GM08714 (cell line): ENCODE measurements at regions not wholly inside any gene's neighbourhood (a gene's known extent, or its start where the extent isn't known, plus 50 kb on each side); places are given as distances from the start of the nearest gene placed in this dataset.

Experiments used
- H3K4me3 ChIP-seq: fragments of 200-500 bp; sonication (Bioruptor generic); 2 replicates; pipeline ENCODE4 v1.5.1; 2014; ENCODE audit warnings: mild to moderate bottlenecking, low read length, inconsistent platforms
- ZNF274 ChIP-seq: IDR thresholded peaks from 2 replicates; pipeline ENCODE4 v1.6.1; 2012; ENCODE audit warnings: mild to moderate bottlenecking, low read depth, low read length

DNA sequence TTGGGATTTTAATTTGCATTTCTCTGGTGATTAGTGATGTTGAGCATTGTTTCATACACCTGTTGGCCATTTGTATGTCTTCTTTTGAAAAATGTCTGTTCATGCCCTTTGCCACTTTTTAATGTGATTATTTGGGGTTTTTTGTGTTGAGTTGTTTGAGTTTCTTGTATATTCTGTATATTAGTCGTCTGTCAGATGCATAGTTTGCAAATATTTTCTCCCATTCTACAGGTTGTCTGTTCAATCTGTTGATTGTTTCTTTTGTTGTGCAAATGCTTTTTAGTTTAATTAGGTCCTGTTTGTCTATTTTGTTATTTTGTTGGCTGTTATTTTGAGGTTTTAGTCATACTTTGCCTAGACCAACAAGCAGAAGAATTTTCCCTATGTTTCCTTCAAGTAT, 164.0 kb upstream of the CXADR start:
- no peak overlapping the region for H3K4me3 ChIP-seq
- TF ChIP-seq ZNF274 = no peak

DNA sequence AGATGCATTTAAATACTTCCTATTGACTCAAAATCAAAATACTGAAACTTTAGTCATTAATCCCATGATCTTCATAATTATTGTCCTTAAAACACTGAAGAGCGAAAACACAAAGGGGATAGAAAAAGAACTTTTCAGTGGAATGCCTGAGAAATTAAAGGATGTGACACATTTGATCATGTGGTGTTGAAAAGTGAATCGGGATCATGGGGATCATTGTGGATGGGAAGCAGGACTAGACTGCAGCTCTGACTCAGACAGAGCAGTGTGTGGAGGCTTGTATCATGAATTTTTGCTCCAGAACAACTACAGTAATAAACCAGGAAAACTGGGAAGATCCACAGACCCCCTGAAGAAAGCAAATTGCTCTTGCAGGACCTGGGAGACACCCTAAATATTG, 161.1 kb upstream of the CXADR start:
- no peak for TF ChIP-seq ZNF274

DNA sequence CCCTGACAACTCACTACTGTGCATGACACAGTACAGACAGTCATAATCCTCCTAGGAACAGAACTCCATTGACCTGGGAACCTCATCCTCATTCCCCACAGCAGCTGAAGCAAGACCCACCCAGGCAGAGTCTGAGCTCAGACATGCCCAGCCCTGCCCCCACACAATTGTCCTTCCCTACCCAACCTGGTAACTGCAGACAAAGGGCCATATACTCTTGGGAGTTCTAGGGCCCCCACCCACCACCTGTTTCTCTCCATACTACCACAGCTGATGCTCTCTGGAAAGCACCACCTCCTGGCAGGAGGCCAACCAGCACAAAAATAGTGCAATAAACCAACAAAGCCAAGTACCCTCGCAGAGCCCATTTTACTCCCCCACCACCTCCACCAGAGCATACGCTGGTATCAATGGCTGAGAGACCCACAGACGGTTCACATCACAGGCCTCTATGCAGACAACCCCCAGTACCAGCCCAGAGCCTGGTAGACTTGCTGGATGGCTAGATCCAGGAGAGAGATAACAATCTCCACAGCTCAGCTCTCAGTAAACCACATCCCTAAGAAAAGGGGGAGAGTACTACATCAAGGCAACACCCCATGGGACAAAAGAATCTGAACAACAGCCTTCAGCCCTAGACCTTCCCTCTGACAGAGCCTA, 159.7 kb upstream of the CXADR start:
- H3K4me3 ChIP-seq = no peak overlapping the region
- TF ChIP-seq ZNF274 = no peak

More for the DNA sequence above, 161.1 kb upstream of the CXADR start:
- no peak overlapping the region for H3K4me3 ChIP-seq

DNA sequence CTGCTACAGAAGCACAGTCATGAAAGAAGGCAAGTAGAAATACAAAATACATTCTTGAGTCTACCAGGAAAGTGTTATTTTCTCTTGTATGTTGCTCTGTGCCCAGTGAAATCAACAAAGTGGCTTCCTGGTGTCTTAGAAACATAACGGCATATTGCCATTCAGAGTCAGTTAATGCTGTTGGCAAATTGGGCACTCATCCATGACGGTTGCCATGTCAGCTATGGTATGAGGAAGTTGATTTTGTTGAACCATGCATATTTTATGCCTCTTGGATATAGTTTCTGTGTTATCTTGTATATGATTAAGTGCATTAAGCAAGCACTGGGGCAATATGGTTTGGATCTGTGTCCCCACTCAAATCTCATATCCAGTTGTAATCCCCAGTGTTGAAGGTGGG, 153.1 kb upstream of the CXADR start:
- no peak for TF ChIP-seq ZNF274
- no peak overlapping the region for H3K4me3 ChIP-seq

DNA sequence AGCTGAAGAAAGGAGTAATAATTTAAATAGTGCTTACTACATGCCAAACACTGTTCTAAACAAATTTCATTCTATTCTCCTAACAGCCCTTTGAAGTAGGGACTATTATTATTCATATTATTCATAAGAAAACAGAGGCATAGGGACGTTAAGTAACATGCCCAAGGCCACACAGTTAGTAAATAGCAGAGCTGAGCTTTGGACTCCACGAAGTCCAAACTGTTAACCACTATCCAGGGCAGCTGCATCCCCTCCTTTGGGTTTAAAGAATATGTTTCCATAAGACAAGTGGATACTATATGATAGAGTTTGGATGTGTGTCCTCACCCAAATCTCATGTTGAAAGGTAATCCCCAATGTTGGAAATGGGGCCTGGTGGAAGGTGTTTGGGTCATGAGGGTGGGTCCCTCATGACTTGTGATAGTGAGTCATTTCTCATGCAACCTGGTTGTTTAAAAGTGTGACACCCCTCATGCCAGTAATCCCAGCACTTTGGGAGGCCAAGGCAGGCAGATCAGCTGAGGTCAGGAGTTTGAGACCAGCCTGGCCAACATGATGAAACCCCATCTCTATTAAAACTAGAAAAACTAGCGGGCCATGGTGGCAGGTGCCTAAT, 144.0 kb upstream of the CXADR start:
- no peak overlapping the region for H3K4me3 ChIP-seq
- no peak for TF ChIP-seq ZNF274

DNA sequence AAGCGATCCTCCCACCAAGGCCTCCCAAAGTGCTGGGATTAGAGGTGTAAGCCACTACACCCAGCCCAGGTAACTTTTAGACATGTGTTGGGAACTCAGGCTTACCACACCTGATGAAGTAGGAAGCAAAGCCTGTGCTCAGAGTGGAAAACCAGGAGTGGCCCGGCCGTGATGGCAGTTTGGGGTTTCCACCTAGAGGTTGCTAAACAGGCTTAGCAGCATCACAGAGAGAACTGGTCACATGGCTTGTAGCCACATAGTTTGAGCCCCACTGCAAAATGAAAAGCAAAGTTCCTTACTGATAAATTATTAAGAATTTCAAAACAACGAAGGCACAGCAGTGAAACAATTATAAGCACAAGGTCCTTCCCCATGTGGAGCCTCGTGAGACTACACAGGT, 142.6 kb upstream of the CXADR start:
- TF ChIP-seq ZNF274 = no peak
- H3K4me3 ChIP-seq = no peak overlapping the region

DNA sequence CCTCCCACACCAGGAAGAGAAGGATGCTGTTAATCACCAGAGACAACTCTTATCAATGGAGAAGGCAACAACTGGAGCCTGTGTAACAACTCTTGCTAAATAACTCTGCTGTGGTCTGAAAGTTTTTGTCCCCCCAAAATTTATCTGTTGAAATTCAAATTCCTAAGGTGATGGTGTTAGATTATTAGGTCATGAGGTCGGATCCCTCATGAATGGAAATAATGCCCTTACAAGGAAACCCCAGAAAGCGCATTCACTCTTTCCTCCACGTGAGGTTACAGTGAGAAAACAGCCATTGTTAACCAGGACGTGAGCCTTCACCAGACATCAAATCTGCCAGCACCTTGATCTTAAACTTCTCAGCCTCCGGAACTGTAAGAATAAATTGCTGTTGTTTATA, 141.9 kb upstream of the CXADR start:
- TF ChIP-seq ZNF274 = no peak
- H3K4me3 ChIP-seq = no peak overlapping the region

DNA sequence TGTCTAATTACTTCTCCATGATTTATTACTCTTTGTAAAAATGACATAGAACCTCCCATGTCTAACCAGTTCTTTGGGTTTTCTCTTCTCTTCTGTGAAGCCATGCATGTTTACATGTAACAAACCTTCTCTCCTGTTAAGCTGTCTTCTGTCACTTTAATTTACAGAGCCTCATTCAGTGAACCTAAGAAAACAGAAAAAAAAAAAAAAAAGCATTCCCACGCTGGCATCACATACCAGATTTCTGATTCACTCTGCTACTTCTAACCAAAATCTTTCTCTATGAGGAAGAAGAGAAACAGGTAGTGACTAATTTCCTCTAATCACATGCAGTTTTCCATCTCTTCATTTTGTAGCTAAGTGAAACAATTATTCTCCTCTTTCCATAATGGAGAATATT, 141.4 kb upstream of the CXADR start:
- H3K4me3 ChIP-seq = no peak overlapping the region
- no peak for TF ChIP-seq ZNF274

DNA sequence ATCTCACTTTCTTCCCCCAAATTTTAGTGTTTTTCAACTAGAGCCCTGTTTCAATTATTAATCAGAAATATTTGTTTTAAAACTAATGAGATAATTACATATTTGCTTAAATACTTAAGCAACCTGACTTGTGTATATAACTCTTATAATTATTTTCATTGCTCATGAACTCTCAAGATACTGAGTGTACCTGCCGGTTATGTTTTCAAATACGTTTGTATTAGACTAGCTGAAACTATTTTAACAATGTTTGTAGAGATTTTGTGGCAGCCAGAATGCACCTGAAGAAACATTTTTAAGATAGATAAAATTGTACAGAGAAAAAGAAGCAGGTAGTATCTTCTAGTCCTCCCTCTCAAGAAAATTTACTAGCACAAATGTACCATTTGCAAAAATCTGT, 140.6 kb upstream of the CXADR start:
- no peak overlapping the region for H3K4me3 ChIP-seq
- TF ChIP-seq ZNF274 = no peak

DNA sequence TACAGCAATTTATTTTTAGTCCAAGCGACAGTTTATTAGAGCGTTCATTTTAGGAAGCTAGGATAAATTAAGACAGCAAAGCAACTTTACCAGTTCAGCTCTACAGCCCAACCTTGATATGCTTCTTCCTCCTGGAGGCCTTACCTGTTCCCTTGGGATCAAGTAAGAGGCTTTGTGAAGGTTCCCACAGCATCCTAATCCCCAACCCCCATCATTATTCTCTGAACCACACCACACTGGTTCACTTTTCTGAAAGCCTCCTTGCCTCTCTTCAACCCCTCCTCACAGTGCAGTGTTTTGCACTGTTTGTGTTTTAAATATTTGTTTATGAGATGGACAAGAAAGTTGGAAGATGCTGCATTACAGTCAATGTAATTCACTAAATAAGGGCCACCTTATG, 126.3 kb upstream of the CXADR start:
- H3K4me3 ChIP-seq = no peak overlapping the region
- no peak for TF ChIP-seq ZNF274

DNA sequence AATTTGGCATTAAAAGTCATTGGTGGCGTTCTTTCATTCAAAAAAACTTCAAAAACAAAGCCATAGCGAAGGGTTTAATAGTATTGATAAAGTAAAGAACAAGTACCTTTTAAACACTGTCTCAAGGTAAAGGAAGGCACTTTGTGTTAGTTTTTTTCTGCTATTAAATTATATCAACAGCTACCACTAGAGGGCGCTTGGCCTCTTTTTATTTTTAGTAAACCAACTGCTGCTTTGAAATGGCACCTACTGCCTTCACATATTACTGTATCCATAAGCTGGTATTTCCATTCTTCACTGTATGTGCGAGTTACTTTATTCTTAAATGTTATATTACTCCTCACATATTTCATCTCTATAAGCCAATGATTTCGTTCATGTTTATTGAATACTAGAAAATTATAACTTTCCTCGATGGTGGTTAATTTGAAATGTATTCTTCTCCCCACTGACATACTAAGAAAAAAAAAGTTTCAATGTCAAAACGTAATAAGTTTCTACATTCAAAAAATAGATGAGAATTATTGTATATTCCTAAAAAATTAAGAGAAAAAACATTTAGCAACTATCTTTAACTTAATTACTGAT, 125.7 kb upstream of the CXADR start:
- no peak for TF ChIP-seq ZNF274
- no peak overlapping the region for H3K4me3 ChIP-seq

DNA sequence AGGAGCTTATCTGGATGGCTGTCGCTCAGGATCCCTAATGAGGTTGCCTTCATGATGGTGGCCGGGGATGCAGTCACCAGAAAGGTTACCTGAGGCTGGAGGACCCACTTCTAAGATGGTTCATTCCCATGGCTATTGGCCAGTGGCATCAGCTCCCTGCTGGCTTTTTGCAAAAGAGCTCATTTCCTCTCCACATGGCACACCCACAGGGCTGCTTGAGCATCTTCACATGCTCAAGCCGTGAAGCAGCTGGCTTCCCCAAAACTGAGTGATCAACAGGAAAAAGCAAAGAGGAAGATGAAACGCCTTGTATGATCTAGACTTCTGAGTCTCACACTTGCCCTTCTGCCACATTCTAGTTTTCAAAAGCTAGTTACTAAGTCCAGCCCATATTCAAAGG, 124.6 kb upstream of the CXADR start:
- no peak overlapping the region for H3K4me3 ChIP-seq
- TF ChIP-seq ZNF274 = no peak

DNA sequence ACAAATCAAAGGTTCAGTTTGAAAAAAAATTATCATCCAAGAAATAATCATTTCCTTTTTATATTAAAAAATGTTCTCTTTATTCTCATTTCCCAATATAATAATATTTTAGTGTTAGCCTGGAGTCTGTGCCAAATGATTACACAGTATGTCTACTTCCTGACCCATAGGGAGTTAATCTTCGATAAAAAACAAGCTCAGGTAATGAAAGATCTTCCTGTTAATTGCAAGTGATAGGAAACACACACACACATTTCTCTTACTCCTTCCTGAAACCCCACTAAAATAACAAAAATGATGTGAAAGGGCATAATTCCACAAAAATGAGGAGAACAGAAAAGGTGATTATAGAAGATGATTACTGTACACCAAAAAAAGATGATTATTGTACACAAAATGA, 123.5 kb upstream of the CXADR start:
- TF ChIP-seq ZNF274 = no peak

DNA sequence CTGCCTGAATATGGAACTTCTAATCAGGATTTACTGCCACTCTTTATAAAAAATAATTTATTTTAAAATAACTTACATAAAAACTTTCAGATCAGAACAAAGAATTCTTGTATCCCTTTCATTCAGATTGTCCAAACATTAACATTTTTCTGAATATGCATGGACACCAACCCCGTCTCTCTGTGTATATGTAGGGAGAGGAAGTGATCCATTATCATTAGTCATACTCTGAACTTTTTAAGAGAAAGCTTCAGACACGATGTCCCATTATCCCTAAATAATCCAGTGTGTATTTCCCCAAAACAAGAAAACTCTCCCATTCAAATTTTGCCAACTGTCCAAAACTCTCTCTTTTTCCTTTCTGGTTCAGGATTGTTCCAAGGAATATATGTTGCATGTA, 122.3 kb upstream of the CXADR start:
- H3K4me3 ChIP-seq = no peak overlapping the region
- no peak for TF ChIP-seq ZNF274

More for the DNA sequence above, 123.5 kb upstream of the CXADR start:
- H3K4me3 ChIP-seq = no peak overlapping the region

DNA sequence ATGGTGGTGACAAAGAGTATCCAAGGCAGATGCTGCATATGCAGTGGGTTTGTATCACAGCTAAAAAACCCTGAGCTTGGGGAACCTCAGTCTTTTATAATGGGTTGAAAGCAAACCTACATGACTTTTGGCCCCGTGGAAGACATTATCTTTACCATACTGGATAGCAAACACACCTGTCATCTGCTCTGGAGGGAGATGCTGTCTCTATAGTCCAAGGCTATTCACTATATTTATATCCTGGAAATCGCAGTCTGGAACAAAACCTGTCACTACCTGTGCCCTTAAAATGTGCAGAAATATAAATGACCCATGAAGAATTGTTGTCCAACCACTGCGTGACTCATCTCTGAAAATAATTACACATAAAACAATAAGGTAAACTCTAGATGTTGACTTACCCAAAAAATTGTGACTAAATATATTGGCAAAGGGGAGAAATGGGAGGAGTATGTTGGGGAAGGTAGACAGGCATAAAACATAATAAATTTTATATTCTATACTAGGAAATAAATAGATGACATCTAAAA, 121.0 kb upstream of the CXADR start:
- no peak overlapping the region for H3K4me3 ChIP-seq
- TF ChIP-seq ZNF274 = no peak

DNA sequence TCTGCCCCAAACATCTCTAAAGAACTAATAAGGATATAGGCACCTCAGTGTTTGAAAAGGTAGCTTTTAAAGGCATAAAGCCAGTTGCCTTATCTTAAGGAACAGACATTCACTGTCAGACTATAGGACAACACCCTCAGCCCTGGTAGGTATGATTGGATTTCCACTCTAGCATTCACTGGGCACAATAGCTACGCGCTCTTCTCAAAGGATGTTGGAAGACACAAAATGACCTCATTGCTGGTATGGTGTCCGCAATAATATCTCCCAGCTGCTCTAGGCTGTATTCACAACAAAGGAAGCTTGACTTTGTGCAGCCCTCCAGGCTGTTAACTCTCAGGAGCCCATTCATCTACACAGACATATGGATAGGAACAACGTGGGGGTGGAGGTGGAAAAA, 119.4 kb upstream of the CXADR start:
- TF ChIP-seq ZNF274 = no peak

More for the DNA sequence above, 119.4 kb upstream of the CXADR start:
- H3K4me3 ChIP-seq = no peak overlapping the region
